NCI-H2196 treated with DMSO at 0.1 percent for 48 hours (cell line): ENCODE measurements at regions not wholly inside any gene's neighbourhood (a gene's known extent, or its start where the extent isn't known, plus 50 kb on each side); places are given as distances from the start of the nearest gene placed in this dataset.
"Not testable (repeated sequence)": the region's sequence is repeated elsewhere in the genome, so short reads cannot be mapped to it uniquely, and the experiment has no call there.

Experiments
- DNase-seq: peaks from one replicate; lab custom pipeline; 2025; ENCODE audit not compliant: unreplicated experiment; lab: John Stamatoyannopoulos, UW

GRCh38 chr2:75432761-75433361 lies 127.9 kb downstream of the EVA1A start:
- DNase-seq: no peak

GRCh38 chr2:75431763-75432162 lies 129.0 kb downstream of the EVA1A start:
- no peak for DNase-seq

GRCh38 chr2:75431276-75431675 lies 129.5 kb downstream of the EVA1A start:
- no peak for DNase-seq

- not testable (repeated sequence) for DNase-seq
These were observed 130.3 kb downstream of the EVA1A start for GRCh38 chr2:75430449-75430848.

- DNase-seq: no peak
These were observed 131.9 kb downstream of the EVA1A start for GRCh38 chr2:75428646-75429443.

GRCh38 chr2:75428060-75428459 lies 132.7 kb downstream of the EVA1A start:
- DNase-seq: no peak

GRCh38 chr2:75424936-75425619 lies 135.7 kb downstream of the EVA1A start:
- no peak for DNase-seq

GRCh38 chr2:75421986-75422385 lies 138.8 kb downstream of the EVA1A start:
- no peak for DNase-seq

- DNase-seq: no peak
These were observed 144.1 kb downstream of the EVA1A start for GRCh38 chr2:75416420-75417342.

- no peak for DNase-seq
These were observed 145.0 kb downstream of the EVA1A start for GRCh38 chr2:75415731-75416130.

GRCh38 chr2:75415111-75415626 lies 145.6 kb downstream of the EVA1A start:
- DNase-seq: no peak

- DNase-seq: no peak
These were observed 149.2 kb downstream of the EVA1A start for GRCh38 chr2:75411574-75411973.

- DNase-seq: no peak
These were observed 150.0 kb downstream of the EVA1A start for GRCh38 chr2:75410702-75411101.

GRCh38 chr2:75408771-75409170 lies 152.0 kb downstream of the EVA1A start:
- DNase-seq: no peak

- DNase-seq: no peak
These were observed 153.7 kb downstream of the EVA1A start for GRCh38 chr2:75407038-75407530.

GRCh38 chr2:75406131-75406581 lies 154.6 kb downstream of the EVA1A start:
- DNase-seq: no peak

- no peak for DNase-seq
These were observed 155.7 kb downstream of the EVA1A start for GRCh38 chr2:75405000-75405399.

GRCh38 chr2:75403991-75404428 lies 156.7 kb downstream of the EVA1A start:
- peak; percentile 12 for DNase-seq

GRCh38 chr2:75396314-75396713 lies 164.4 kb downstream of the EVA1A start:
- no peak for DNase-seq

- DNase-seq: not testable (repeated sequence)
These were observed 166.0 kb downstream of the EVA1A start for GRCh38 chr2:75394764-75395163.
